NCI-H345 treated with DMSO at 0.1 percent for 48 hours (cell line): ENCODE measurements at regions not wholly inside any gene's neighbourhood (a gene's known extent, or its start where the extent isn't known, plus 50 kb on each side); places are given as distances from the start of the nearest gene placed in this dataset.
"Not testable (repeated sequence)": the region's sequence is repeated elsewhere in the genome, so short reads cannot be mapped to it uniquely, and the experiment has no call there.

Experiments
- DNase-seq: peaks from one replicate; lab custom pipeline; 2025; ENCODE audit not compliant: unreplicated experiment; lab: John Stamatoyannopoulos, UW

DNA sequence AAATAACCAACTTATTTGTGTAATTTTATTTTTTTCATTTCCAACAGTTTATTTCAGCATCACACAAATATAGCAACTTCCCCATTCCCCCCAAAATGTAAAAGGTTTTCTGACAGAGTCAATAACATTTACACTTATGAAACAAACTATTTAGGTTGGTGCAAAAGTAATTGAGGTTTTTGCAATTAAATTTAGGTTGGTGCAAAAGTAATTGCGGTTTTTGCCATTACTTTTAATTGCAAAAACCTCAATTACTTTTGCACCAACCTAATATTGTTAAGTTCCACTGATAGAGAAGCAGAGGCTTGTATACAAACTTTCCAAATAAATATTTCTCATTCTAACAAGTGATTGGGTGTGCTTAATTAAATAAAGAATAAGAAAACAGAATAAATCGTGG, 270.9 kb upstream of the DUSP10 start:
- no peak for DNase-seq

GRCh38 chr1:222010306-222010705, 268.4 kb upstream of the DUSP10 start:
- DNase-seq = peak; percentile 21

DNA sequence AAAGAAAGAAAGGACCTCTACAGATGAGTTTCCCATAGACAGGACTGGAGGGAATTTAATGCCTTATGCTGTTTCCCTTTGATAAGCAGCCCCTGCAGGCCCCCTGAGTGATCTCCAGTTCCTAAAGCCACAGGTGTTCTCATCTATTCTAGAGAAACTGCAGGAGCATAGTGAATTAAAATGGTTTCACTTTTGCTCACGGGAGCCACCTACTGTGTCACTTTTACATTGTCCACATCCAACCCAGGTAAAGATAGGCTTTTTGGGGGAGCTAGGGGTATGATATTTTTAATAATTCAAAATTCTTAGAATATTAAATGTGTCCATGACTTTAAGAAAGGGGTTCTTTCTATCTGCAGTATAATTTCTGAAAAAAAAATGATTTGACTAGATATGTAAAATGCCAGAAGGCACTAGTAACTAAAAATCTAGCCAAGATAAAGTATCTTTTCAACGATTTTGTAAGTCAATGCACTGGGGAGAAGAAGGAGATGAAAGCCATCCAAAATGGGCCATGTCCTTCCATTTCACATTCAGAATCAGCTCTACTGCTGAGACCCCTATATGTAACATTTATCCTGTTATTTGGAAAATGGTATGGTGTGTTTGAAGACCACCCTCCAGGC, 267.3 kb upstream of the DUSP10 start:
- DNase-seq = no peak

DNA sequence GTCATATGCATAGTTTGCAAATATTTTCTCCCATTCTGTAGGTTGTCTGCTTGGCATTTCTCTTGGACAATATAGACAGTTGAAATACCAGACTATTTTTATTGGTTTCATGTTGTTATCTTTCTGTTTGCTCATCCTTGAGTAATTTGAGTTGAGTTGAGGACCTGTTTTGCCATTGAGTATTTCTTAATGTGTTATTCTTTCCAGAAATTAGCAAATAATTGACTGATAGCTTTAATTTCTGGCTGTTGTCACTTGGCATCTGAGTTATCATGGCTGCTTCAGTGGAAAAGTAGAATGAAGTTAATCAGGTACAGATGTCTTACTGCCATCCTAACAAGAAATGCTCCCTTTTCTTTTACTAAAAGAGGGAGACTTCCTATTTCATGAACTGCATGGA, 264.8 kb upstream of the DUSP10 start:
- DNase-seq = no peak

- DNase-seq = no peak
Measured at GRCh38 chr1:222004784-222005183, 262.9 kb upstream of the DUSP10 start.

DNA sequence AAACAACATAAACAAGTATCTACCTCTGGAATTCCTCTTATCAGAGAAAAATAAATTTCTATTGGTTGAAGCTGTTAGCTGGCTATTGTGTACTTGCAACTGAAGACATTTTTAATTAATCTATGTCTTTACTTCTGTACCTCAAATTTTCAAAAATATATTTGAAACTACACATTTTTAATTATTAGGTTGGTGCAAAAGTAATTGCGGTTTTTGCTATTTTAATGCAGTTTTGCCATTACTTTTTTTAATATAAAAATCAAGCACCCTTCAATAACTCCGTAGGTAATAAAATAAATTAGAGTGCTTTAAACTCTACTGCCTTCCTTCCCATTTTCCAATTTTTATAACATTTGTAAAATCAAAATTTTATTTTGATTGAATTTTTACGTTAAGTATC, 262.1 kb upstream of the DUSP10 start:
- DNase-seq = no peak

GRCh38 chr1:222002503-222002902, 260.6 kb upstream of the DUSP10 start:
- no peak for DNase-seq

DNA sequence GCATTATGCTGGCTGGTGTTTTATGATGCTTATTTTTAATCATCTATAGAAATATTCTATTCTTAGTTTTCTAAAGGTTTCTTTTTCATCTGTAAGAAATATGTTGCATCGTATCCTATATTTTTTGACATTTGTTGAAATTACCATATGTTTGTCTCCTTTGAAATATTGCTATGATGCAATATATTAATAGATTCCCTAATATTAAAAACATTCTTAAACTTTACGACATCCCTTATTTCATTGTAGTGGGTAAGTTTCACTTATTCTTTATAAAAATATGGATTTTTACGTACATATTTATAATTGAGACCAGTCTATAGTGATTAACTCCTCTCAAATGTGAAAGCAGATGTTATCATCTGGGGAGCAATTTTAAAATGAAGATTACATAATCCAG, 258.2 kb upstream of the DUSP10 start:
- DNase-seq = no peak

GRCh38 chr1:221998781-221999180, 256.9 kb upstream of the DUSP10 start:
- DNase-seq = no peak

GRCh38 chr1:221998186-221998612, 256.3 kb upstream of the DUSP10 start:
- DNase-seq = no peak

DNA sequence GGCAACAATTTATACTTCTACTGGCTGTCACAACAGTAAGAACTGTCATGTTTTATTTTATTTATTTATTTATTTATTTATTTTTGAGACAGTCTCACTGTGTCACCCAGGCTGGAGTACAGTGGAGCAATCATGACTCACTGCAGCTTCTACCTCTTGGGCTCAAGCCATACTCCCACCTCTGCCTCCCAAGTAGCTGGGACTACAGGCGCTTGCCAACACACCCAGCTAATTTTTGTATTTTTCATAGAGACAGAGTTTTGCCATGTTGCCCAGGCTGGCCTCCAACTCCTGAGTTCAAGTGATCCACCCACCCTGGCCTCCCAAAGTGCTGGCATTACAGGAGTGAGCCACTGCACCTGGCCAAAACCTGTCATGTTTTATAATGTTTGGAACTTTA, 255.1 kb upstream of the DUSP10 start:
- DNase-seq = not testable (repeated sequence)

- DNase-seq = no peak
Measured at GRCh38 chr1:221994939-221995338, 253.1 kb upstream of the DUSP10 start.

- no peak for DNase-seq
Measured at GRCh38 chr1:221994274-221994698, 252.4 kb upstream of the DUSP10 start.

DNA sequence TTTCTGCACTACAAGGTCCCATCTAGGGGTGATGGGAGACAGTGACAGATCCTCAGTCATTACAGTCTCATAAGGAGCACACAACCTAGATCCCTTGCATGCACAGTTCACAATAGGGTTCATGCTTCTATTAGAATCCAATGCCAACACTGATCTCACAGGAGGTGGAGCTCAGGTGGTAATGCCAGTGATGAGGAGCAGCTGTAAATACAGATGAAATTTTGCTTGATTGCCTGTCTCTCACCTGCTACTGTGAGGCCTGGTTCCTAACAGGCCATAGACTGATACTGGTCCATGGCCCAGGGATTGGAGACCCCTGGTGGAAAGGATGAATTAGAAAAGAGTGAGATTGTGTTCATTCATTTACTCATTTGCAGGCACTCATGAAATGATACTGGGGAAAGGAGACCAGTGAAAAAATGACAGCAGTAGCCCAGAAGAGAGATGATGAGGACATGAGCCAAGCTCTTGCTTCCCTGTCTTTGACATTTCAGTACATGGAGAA, 251.6 kb upstream of the DUSP10 start:
- no peak for DNase-seq

- no peak for DNase-seq
Measured at GRCh38 chr1:221992427-221992826, 250.5 kb upstream of the DUSP10 start.

- no peak for DNase-seq
Measured at GRCh38 chr1:221991221-221991620, 249.3 kb upstream of the DUSP10 start.

DNA sequence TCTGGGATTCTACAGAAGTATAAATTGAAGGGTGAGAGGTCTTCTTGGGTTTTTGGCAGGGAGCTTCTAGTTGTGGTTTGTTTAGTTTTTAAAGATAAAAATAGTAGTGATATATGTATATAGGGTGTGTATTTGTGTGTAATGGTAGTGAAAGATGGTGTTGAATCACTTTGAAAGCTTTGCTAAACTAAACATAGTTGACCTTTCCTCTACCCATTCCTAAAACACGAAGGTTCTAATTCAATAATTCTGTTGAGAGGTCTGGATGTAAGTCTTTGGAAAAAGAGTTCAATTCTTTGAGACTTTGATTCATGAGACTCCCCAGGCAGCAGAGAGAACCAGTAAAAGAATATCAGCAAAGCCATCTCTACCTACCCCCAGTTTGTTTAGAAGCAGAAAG, 247.9 kb upstream of the DUSP10 start:
- DNase-seq = no peak

- DNase-seq = no peak
Measured at GRCh38 chr1:221988829-221989228, 246.9 kb upstream of the DUSP10 start.

DNA sequence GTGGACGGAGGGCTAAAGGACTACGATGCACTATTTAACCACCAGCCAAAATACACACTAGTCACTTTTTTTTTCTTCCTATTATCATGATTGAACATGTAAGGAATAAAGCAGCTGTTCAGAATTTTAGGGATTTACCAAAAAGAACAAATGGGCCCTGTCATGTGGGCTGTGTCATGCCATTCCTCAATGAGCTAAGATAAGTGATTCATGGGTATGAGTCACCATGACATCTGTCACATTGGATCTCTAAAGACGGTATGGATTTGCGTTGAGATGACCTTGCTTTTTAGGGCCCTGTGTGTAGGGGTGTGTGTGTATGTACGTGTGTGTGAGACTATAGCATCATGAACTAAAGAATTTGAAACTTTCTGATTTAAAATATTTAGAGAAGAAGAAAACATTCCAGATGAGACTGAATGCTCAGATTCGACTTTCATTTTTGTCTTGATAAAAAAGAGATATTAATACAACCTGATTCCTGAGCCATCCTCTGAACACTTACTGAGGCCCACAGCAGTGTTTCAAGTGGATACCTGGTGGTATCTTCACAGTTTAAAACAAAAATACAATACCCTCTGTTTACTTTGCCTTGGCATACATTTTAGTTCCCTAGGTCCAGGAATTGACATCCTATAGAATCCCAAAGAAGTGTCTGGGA, 246.1 kb upstream of the DUSP10 start:
- DNase-seq = peak; percentile 79

GRCh38 chr1:221983444-221983843, 241.6 kb upstream of the DUSP10 start:
- no peak for DNase-seq

DNA sequence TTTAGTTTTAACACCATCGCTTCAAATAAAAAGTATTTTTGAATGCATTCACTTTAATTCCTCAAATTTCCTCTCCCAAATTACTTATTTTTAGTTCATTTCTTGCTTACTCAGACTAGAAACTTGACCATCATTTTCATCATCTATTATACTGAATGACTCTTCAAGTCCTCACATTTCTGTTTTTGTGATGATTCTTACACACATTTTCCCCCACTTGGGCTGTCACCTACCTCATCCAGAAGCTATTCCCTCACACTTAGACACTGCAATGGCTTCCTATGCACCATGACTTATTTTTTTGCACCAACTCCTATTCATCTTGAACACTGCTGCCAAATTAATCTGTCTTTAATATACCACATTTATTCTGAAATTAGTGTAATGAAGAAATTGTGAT, 239.6 kb upstream of the DUSP10 start:
- DNase-seq = no peak

- no peak for DNase-seq
Measured at GRCh38 chr1:221979444-221980032, 237.6 kb upstream of the DUSP10 start.
